GM12865 (cell line): ENCODE measurements at regions not wholly inside any gene's neighbourhood (a gene's known extent, or its start where the extent isn't known, plus 50 kb on each side); places are given as distances from the start of the nearest gene placed in this dataset.

Experiments used
- DNase-seq: peaks from one replicate; pipeline ENCODE4 v3.0.0; 2010; ENCODE audit warnings: low read depth
- H3K4me3 ChIP-seq: 2 replicates; pipeline ENCODE4 v1.5.1; 2011; ENCODE audit warnings: mild to moderate bottlenecking, low read depth, low read length, control low read depth
- TF ChIP-seq, protein P1 (sequence below): IDR thresholded peaks from 2 replicates; pipeline ENCODE4 v1.5.1; 2011; ENCODE audit warnings: low read length, control low read depth, low read depth, inconsistent platforms; ENCODE audit not compliant: insufficient read depth; ENCODE audit errors: missing control alignments

DNA sequence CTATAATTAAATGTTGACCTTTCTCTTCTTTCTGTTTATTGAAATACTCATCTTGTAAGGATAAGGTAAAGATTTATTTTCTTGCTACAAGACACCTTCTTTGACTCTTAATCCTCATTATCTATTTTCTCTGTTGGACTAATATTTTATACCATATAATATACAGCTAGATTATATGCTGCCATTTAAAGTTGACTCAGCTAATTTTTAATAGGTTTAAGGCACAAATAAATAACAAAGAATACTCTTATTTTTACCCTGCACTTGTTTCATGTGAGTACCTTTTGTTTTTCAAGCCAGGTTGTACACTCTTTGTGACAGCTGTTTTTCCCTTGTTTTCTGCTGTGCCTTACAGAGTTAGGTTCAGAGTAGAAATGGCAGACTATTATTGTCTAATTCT is 83.9 kb upstream of the ASCC3 start:
- DNase-seq, result no peak
- TF ChIP-seq, protein P1, sequence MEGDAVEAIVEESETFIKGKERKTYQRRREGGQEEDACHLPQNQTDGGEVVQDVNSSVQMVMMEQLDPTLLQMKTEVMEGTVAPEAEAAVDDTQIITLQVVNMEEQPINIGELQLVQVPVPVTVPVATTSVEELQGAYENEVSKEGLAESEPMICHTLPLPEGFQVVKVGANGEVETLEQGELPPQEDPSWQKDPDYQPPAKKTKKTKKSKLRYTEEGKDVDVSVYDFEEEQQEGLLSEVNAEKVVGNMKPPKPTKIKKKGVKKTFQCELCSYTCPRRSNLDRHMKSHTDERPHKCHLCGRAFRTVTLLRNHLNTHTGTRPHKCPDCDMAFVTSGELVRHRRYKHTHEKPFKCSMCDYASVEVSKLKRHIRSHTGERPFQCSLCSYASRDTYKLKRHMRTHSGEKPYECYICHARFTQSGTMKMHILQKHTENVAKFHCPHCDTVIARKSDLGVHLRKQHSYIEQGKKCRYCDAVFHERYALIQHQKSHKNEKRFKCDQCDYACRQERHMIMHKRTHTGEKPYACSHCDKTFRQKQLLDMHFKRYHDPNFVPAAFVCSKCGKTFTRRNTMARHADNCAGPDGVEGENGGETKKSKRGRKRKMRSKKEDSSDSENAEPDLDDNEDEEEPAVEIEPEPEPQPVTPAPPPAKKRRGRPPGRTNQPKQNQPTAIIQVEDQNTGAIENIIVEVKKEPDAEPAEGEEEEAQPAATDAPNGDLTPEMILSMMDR, result no peak
- H3K4me3 ChIP-seq, result no peak overlapping the region

DNA sequence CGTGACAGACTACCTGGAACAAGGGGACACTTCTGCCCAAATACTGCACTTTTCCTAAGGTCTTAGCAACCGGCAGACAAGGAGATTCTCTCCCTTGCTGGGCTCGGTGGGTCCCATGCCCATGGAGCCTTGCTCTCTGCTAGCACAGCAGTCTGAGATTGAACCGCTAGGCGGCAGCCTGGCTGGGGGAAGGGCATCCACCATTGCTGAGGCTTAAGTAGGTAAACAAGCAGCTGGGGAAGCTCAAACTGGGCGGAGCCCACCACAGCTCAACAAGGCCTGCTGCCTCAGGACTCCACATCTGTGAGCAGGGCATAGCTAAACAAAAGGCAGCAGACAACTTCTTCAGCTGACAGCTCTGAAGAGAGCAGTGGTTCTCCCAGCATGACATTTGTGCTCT is 87.8 kb upstream of the ASCC3 start:
- TF ChIP-seq, protein P1, result peak; percentile 24
- no peak overlapping the region for H3K4me3 ChIP-seq
- peak; percentile 14 for DNase-seq

DNA sequence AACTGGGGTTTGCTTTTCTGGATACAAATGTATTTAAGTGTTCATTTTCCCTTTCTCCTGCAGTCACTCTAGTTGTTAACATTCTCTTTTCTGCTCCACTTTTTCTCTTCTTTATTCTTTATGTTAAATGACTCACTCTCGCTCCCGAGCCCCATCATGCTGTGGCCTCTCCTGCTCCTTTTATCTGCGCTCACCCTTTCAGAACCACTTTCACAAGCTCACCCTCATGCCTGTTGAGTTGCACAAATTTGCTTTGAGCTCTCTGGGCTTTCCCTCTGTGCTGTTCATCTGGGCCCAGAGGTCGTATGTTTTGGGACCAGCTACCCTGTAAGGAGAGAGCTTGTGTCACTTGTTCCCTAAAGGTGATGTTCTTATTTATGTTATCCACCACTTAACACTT is 98.1 kb upstream of the ASCC3 start:
- TF ChIP-seq, protein P1, result no peak
- H3K4me3 ChIP-seq, result no peak overlapping the region
- no peak for DNase-seq

DNA sequence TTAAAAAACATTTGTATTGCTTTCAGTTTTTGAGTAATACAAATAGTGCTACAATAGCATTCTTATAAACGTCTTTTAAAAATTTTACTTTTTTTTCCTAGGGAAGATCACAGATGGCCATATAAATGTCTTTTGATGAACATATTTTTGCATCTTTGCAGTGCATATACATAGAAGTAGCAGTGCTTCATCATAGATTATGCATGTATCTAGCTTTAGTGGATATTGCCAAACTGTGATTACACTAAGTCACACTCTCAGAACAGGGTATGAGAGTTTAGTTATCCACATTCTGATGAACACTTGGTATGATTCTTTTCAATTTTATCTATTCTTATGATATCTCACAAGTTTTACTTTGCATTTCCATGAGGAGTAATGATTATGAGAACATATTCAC is 99.8 kb upstream of the ASCC3 start:
- no peak for DNase-seq
- TF ChIP-seq, protein P1, result no peak
- H3K4me3 ChIP-seq, result no peak overlapping the region

DNA sequence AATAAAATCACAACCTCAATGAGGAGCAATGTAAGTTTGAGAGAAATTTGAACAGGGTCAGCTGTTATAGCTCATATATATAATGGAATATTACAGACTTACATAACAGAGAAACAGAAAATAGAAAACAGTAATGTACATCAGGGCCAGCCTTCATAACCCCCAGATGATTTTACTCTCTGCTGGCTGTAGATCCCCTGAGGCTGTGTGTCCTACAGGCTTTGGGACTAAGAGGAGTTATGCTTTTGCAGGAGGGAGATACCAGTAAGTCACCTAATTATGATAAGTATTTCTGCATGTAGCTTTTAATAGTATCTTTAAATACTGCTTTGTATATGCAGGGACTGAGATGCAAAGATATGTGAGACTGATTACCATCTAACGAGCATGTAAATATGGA is 105.8 kb upstream of the ASCC3 start:
- no peak for DNase-seq
- H3K4me3 ChIP-seq, result no peak overlapping the region
- TF ChIP-seq, protein P1, result no peak

DNA sequence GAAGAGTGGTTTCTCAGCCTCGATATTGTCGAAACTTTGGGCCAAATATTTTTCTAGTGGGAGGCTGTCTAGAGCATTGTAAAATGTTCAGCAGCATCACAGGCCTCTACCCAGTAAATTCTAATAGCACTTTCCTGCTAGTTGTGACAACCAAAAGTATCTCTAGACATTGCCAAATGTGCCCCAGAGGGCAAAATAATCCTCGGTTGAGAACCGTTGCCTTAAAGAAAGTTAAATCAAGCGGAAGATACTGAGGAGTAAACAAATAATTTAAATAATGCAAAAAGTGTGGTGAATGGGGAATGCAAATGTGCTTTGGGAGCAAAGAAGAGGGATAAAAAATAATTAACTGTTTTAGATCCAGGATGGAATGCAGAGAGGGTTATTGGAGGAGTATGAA is 106.4 kb upstream of the ASCC3 start:
- DNase-seq, result no peak
- no peak overlapping the region for H3K4me3 ChIP-seq
- TF ChIP-seq, protein P1, result no peak

DNA sequence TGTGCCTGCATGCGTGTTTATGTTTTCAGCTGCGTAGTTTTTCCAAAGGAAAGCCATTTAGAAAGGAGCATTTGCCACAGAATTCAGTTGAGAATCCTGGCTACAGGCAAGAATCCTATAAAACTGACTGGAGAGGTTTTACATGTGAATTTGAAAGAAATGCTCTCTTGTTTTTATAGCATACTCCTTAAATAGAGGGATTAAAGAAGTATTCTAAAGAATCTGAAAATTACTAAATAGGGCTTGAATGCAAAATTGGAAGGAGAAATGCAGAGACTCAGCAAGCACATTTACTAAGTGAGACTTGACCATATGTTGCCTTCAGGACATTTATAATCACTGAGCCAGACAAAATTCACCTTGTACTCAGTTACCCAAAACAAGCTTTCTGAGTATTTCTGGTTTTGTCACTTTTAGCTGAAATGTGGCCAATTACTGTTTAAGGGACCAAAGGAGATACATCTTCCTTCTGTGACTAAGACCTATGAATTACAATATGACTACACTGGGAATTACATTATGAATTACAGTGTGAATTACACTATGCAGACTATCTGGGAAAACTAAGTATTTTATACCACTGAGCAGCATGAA is 107.4 kb upstream of the ASCC3 start:
- TF ChIP-seq, protein P1, result no peak
- H3K4me3 ChIP-seq, result no peak overlapping the region
- DNase-seq, result no peak
